ENCODE measurements at regions not wholly inside any gene's neighbourhood (a gene's known extent, or its start where the extent isn't known, plus 50 kb on each side); places are given as distances from the start of the nearest gene placed in this dataset.
"Not testable (repeated sequence)": the region's sequence is repeated elsewhere in the genome, so short reads cannot be mapped to it uniquely, and the experiment has no call there.

DNA sequence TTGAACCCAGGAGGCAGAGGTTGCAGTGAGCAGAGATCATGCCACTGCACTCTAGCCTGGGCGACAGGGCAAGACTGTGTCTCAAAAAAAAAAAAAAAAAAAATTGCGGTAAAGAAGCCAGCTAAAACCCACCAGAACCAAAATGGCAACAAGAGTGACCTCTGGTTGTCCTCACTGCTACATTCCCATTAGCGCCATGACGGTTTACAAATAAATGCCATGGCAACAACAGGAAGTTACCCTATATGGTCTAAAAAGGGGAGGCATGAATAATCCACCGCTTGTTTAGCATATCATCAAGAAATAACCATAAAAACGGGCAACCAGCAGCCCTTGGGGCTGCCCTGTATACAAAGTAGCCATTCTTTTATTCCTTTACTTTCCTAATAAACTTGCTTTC lies 242.4 kb downstream of the SKIDA1 start:
- TF ChIP-seq, protein P1, sequence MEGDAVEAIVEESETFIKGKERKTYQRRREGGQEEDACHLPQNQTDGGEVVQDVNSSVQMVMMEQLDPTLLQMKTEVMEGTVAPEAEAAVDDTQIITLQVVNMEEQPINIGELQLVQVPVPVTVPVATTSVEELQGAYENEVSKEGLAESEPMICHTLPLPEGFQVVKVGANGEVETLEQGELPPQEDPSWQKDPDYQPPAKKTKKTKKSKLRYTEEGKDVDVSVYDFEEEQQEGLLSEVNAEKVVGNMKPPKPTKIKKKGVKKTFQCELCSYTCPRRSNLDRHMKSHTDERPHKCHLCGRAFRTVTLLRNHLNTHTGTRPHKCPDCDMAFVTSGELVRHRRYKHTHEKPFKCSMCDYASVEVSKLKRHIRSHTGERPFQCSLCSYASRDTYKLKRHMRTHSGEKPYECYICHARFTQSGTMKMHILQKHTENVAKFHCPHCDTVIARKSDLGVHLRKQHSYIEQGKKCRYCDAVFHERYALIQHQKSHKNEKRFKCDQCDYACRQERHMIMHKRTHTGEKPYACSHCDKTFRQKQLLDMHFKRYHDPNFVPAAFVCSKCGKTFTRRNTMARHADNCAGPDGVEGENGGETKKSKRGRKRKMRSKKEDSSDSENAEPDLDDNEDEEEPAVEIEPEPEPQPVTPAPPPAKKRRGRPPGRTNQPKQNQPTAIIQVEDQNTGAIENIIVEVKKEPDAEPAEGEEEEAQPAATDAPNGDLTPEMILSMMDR (conservative IDR thresholded peaks at IDR 0.05), result not testable (repeated sequence)
- TF ChIP-seq EZH2 (IDR thresholded peaks at IDR 0.05; ENCODE audit: low read depth), result not testable (repeated sequence)
